GM10266 (cell line): ENCODE measurements at regions not wholly inside any gene's neighbourhood (a gene's known extent, or its start where the extent isn't known, plus 50 kb on each side); places are given as distances from the start of the nearest gene placed in this dataset.

Source experiments
- DNase-seq: peaks from one replicate; pipeline ENCODE4 v3.0.0; 2012; ENCODE audit errors: extremely low spot score
- CTCF ChIP-seq: IDR thresholded peaks from 2 replicates; pipeline ENCODE4 v1.5.1; 2012; ENCODE audit warnings: mild to moderate bottlenecking, low read depth; ENCODE audit not compliant: control insufficient read depth, insufficient read depth; ENCODE audit errors: missing control alignments

DNA sequence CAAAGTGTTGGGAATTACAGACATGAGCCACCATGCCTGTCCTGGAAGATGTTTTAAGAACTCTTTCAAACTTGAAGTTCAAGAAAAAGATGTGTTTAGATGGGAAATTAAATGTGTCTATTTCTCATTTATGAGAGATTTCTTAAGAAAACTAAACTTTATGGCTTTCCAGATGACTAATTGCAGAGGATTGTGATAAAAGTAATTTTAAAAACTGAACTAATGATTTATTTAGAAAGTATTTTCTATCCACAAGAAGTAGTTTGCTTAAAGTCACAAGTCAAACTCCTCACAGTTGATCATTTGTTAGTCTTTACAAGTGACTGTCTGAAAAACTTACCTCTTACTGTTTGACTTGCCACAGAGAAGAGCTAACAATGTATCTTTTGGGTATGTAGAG is 89.6 kb upstream of the SPRY2 start:
- no peak for TF ChIP-seq CTCF
- DNase-seq = no peak

- no peak for DNase-seq
- no peak for TF ChIP-seq CTCF
Measured at GRCh38 chr13:80428349-80429096, 87.6 kb upstream of the SPRY2 start.

- TF ChIP-seq CTCF = no peak
- DNase-seq = no peak
Measured at GRCh38 chr13:80419416-80419815, 78.5 kb upstream of the SPRY2 start.

DNA sequence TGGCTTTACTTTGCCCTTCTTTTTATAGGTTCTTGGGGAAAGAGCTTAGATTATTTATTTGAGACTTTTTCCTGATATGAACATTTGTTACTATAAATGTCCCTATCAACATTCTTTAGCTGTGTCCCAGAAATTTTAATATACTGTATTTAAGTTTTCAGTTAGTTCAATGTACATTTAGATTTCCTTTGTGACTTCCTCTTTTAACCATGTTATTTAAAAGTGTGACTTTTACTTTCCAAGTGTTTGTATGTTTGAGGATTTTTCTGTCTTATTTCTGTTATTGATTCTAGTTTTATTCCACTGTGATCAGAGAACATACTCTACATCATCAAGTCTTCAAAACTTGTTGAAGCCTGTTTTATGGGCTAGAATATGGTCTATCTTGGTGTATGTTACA is 72.7 kb upstream of the SPRY2 start:
- no peak for TF ChIP-seq CTCF
- DNase-seq = no peak

DNA sequence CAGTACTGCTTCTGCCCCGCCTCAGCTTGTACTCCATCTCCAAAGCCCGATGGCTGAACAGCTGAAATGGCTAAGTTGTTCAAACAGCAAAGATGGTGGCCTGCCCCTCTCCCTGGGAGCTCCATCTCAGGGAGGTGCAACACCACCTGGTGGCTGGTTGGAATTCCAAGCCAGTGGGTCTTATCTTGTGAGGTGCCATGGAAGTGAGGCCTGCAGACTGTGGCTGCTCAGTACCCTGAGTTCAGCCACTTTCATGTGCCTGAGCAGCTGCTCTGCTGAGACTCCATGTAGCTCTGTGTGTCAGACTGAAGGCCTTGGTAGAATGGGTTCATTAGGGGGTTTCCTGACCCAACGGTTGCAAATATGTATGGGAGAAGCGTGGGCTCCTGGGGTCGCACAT is 67.3 kb upstream of the SPRY2 start:
- TF ChIP-seq CTCF = no peak
- DNase-seq = no peak

- TF ChIP-seq CTCF = no peak
- no peak for DNase-seq
Measured at GRCh38 chr13:80400865-80401426, 60.0 kb upstream of the SPRY2 start.

GRCh38 chr13:80400164-80400864 is 59.4 kb upstream of the SPRY2 start:
- TF ChIP-seq CTCF = no peak
- no peak for DNase-seq
